GM12878 (cell line): ENCODE measurements at regions not wholly inside any gene's neighbourhood (a gene's known extent, or its start where the extent isn't known, plus 50 kb on each side); places are given as distances from the start of the nearest gene placed in this dataset.

Experiments
- FOXK2 ChIP-seq: fragments of 450-650 bp; IDR thresholded peaks from 2 replicates; pipeline ENCODE4 v1.6.1; 2017; ENCODE audit warnings: mild to moderate bottlenecking, moderate library complexity
- GATAD2B ChIP-seq: fragments of 450-650 bp; conservative IDR thresholded peaks from 2 replicates; pipeline ENCODE4 v1.6.1; 2017; ENCODE audit warnings: low read depth, mild to moderate bottlenecking, moderate library complexity
- JUNB ChIP-seq: IDR thresholded peaks from 2 replicates; pipeline ENCODE4 v1.6.1; 2016; ENCODE audit warnings: antibody characterized with exemption, mild to moderate bottlenecking
- NFIC ChIP-seq: IDR thresholded peaks from 2 replicates; pipeline ENCODE4 v1.6.1; 2012; ENCODE audit warnings: low read depth, mild to moderate bottlenecking, inconsistent platforms, low read length, moderate library complexity
- NFYB ChIP-seq: IDR thresholded peaks from 2 replicates; pipeline ENCODE4 v1.6.1; 2011; ENCODE audit warnings: low read depth, mild to moderate bottlenecking, low read length, improper control_type of control experiment, moderate library complexity; ENCODE audit not compliant: insufficient read depth
- NR2F1 ChIP-seq: fragments of 450-650 bp; conservative IDR thresholded peaks from 2 replicates; pipeline ENCODE4 v1.6.1; 2017; ENCODE audit warnings: mild to moderate bottlenecking
- ZSCAN29 ChIP-seq: fragments of 450-650 bp; IDR thresholded peaks from 2 replicates; pipeline ENCODE4 v1.6.1; 2017; ENCODE audit warnings: mild to moderate bottlenecking, moderate library complexity
- TF ChIP-seq, protein P1 (sequence below): fragments of 450-650 bp; IDR thresholded peaks from 2 replicates; pipeline ENCODE4 v1.6.1; 2017; ENCODE audit warnings: antibody characterized with exemption, mild to moderate bottlenecking, moderate library complexity
- TF ChIP-seq, protein P2 (sequence below): fragments of 150-350 bp; IDR thresholded peaks from 2 replicates; pipeline ENCODE4 v1.6.1; 2014; ENCODE audit warnings: mild to moderate bottlenecking, low read depth, low read length

DNA sequence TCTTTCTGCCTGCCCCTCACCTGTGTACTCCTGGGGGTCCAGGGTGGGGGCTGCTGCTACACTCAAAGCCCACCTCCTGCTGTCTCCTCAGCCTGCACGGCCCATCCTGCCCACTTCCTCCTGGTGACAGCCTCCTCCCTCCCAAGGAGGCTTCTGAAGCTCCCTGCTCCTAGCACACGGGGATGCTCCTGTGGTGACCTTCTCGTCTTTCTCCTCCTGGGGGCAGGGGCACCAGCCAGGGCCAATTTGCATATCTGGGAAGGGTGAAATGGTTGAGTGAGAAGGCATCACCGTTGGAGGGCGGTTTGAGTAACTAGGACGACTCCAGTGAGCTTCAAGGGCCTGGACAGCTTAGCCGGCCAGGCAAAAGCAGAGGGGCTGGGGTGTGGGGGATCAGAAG, 51.9 kb upstream of the COL5A1 start (continued):
- TF ChIP-seq GATAD2B, result no peak
- no peak for TF ChIP-seq FOXK2
- no peak for TF ChIP-seq ZSCAN29
- no peak for TF ChIP-seq NFYB
- TF ChIP-seq NR2F1, result no peak
- no peak for TF ChIP-seq NFIC
- TF ChIP-seq JUNB, result no peak
- TF ChIP-seq, protein P1, sequence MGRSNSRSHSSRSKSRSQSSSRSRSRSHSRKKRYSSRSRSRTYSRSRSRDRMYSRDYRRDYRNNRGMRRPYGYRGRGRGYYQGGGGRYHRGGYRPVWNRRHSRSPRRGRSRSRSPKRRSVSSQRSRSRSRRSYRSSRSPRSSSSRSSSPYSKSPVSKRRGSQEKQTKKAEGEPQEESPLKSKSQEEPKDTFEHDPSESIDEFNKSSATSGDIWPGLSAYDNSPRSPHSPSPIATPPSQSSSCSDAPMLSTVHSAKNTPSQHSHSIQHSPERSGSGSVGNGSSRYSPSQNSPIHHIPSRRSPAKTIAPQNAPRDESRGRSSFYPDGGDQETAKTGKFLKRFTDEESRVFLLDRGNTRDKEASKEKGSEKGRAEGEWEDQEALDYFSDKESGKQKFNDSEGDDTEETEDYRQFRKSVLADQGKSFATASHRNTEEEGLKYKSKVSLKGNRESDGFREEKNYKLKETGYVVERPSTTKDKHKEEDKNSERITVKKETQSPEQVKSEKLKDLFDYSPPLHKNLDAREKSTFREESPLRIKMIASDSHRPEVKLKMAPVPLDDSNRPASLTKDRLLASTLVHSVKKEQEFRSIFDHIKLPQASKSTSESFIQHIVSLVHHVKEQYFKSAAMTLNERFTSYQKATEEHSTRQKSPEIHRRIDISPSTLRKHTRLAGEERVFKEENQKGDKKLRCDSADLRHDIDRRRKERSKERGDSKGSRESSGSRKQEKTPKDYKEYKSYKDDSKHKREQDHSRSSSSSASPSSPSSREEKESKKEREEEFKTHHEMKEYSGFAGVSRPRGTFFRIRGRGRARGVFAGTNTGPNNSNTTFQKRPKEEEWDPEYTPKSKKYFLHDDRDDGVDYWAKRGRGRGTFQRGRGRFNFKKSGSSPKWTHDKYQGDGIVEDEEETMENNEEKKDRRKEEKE, result no peak
- TF ChIP-seq, protein P2, sequence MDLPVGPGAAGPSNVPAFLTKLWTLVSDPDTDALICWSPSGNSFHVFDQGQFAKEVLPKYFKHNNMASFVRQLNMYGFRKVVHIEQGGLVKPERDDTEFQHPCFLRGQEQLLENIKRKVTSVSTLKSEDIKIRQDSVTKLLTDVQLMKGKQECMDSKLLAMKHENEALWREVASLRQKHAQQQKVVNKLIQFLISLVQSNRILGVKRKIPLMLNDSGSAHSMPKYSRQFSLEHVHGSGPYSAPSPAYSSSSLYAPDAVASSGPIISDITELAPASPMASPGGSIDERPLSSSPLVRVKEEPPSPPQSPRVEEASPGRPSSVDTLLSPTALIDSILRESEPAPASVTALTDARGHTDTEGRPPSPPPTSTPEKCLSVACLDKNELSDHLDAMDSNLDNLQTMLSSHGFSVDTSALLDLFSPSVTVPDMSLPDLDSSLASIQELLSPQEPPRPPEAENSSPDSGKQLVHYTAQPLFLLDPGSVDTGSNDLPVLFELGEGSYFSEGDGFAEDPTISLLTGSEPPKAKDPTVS, result no peak
